ENCODE measurements at regions not wholly inside any gene's neighbourhood (a gene's known extent, or its start where the extent isn't known, plus 50 kb on each side); places are given as distances from the start of the nearest gene placed in this dataset.

DNA sequence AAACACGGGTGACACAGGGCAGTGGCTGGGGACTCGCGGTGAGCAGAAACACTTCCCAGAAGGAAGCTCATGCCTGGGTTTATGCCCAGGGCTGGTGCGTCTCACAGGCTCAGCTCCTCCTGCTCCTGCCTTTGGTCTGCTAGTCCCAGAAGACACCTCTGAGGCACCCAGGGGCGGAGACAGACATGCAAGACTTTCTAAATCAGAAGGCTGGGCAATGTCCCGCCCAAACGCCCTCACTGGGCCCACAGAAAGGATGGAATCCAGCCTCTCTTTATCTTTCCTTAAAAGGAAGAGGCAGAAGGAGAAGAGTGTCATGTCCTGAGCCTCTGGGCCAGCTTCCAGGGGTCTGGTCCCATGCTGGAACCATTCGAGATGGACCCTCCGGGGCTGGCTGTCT is 197.7 kb upstream of the RPL38 start:
- Histone ChIP-seq H4K20me1 (ENCODE audit: low read length) (no peaks in the 10 kb centered on the region), H3K9ac (ENCODE audit: low read length) (no peak overlapping the region), H3K4me1 (ENCODE audit: insufficient read depth, low read length) (no peaks in the 10 kb centered on the region), H3K9me3 (ENCODE audit: low read length) (no peaks in the 10 kb centered on the region), H3F3A (ENCODE audit: low read length, unreplicated experiment) (no peaks in the 10 kb centered on the region), H2AFZ (ENCODE audit: low read length) (no peak overlapping the region), H3K9me2 (replicated peaks; ENCODE audit: low read length) (no peaks in the 10 kb centered on the region), H3K4me3 (ENCODE audit: low read length) (no peak overlapping the region), H3K79me2 (ENCODE audit: low read length) (no peaks in the 10 kb centered on the region), H3K27me3 (ENCODE audit: low read length) (peaks cover 58% of the 10 kb centered on the region), H3K4me2 (ENCODE audit: low read length) (no peak overlapping the region), H3K36me3 (ENCODE audit: low read depth, low read length) (no peaks in the 10 kb centered on the region), H3K27ac (ENCODE audit: low read length) (no peak overlapping the region)
- no peak for TF ChIP-seq EZH2phosphoT487 (IDR thresholded peaks at IDR 0.05; ENCODE audit: borderline replicate concordance, low read length)
- no peak for TF ChIP-seq EZH2 (IDR thresholded peaks at IDR 0.05; ENCODE audit: low read length, unreplicated experiment)
- TF ChIP-seq, protein P1, sequence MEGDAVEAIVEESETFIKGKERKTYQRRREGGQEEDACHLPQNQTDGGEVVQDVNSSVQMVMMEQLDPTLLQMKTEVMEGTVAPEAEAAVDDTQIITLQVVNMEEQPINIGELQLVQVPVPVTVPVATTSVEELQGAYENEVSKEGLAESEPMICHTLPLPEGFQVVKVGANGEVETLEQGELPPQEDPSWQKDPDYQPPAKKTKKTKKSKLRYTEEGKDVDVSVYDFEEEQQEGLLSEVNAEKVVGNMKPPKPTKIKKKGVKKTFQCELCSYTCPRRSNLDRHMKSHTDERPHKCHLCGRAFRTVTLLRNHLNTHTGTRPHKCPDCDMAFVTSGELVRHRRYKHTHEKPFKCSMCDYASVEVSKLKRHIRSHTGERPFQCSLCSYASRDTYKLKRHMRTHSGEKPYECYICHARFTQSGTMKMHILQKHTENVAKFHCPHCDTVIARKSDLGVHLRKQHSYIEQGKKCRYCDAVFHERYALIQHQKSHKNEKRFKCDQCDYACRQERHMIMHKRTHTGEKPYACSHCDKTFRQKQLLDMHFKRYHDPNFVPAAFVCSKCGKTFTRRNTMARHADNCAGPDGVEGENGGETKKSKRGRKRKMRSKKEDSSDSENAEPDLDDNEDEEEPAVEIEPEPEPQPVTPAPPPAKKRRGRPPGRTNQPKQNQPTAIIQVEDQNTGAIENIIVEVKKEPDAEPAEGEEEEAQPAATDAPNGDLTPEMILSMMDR (conservative IDR thresholded peaks at IDR 0.05; ENCODE audit: low read depth, low read length): no peak
- no peak for DNase-seq
- ATAC-seq: no peak
- CTCF ChIA-PET: no interaction called here
- no TSS peak for BruUV-seq (replicated peaks)
- POLR2A ChIA-PET (ENCODE audit: unreplicated experiment): no interaction called here
- intact Hi-C loops (cut with micrococcal nuclease): no loop called here

DNA sequence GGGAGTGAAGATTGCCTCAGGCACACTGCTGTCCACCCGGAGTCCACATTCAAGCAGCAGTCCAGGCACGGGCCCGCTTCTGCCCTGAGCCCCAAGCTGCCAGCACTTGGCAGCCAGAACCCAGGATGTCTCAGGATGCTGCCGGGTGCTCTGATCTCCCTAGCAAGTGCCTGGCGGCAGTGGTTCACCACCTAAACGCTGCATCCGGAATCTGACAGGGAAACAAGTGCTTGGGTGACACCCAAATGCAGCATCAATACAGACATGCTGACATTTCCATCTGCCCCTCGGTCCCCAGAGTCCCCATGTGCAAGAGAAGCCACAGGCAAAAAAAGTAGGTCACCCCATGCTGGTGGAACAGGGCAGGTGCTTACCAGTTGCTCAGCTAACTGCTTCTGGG is 197.1 kb upstream of the RPL38 start:
- CTCF ChIA-PET: no interaction called here
- no peak for TF ChIP-seq EZH2 (IDR thresholded peaks at IDR 0.05; ENCODE audit: low read length, unreplicated experiment)
- TF ChIP-seq EZH2phosphoT487 (IDR thresholded peaks at IDR 0.05; ENCODE audit: borderline replicate concordance, low read length): no peak
- TF ChIP-seq, protein P1 (conservative IDR thresholded peaks at IDR 0.05; ENCODE audit: low read depth, low read length): no peak
- H3K9me2 ChIP-seq (replicated peaks; ENCODE audit: low read length): no peaks in the 10 kb centered on the region
- H3K4me3 ChIP-seq (ENCODE audit: low read length): no peak overlapping the region
- no peaks in the 10 kb centered on the region for H3K36me3 ChIP-seq (ENCODE audit: low read depth, low read length)
- H4K20me1 ChIP-seq (ENCODE audit: low read length): no peaks in the 10 kb centered on the region
- POLR2A ChIA-PET (ENCODE audit: unreplicated experiment): no interaction called here
- H3F3A ChIP-seq (ENCODE audit: low read length, unreplicated experiment): no peaks in the 10 kb centered on the region
- H2AFZ ChIP-seq (ENCODE audit: low read length): no peak overlapping the region
- no peaks in the 10 kb centered on the region for H3K4me1 ChIP-seq (ENCODE audit: insufficient read depth, low read length)
- DNase-seq (no peak), ATAC-seq (no peak)
- intact Hi-C loops (cut with micrococcal nuclease): no loop called here
- no TSS peak for BruUV-seq (replicated peaks)
- H3K9ac ChIP-seq (ENCODE audit: low read length): no peak overlapping the region
- no peak overlapping the region for H3K4me2 ChIP-seq (ENCODE audit: low read length)
- H3K27ac ChIP-seq (ENCODE audit: low read length): no peak overlapping the region
- no peaks in the 10 kb centered on the region for H3K9me3 ChIP-seq (ENCODE audit: low read length)
- no peaks in the 10 kb centered on the region for H3K79me2 ChIP-seq (ENCODE audit: low read length)
- H3K27me3 ChIP-seq (ENCODE audit: low read length): peaks cover 64% of the 10 kb centered on the region

DNA sequence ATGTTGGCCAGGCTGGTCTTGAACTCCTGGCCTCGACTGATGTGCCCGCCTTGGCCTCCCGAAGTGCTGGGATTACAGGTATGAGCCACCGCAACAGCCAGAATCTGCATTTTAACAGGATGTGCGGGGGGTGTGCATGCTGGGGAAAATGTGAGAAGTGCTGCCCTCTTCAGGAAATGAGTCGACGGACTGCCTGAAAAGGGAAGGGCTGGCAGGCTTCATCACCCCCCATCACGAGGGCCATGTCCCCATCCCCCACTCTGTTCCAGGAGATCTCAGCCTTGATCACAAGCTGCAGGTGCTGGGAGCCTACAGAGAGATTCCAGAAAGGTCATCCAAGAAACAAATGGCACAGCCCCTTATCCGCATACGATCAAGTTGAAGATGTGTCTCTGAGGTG is 195.3 kb upstream of the RPL38 start:
- H3K9ac ChIP-seq (ENCODE audit: low read length): no peak overlapping the region
- no peaks in the 10 kb centered on the region for H3F3A ChIP-seq (ENCODE audit: low read length, unreplicated experiment)
- no peaks in the 10 kb centered on the region for H3K36me3 ChIP-seq (ENCODE audit: low read depth, low read length)
- no TSS peak for BruUV-seq (replicated peaks)
- H2AFZ ChIP-seq (ENCODE audit: low read length): no peak overlapping the region
- no peak overlapping the region for H3K4me2 ChIP-seq (ENCODE audit: low read length)
- H3K27ac ChIP-seq (ENCODE audit: low read length): no peak overlapping the region
- no peak for ATAC-seq
- POLR2A ChIA-PET (ENCODE audit: unreplicated experiment): no interaction called here
- no peaks in the 10 kb centered on the region for H3K9me2 ChIP-seq (replicated peaks; ENCODE audit: low read length)
- DNase-seq: peak; percentile 36
- no peaks in the 10 kb centered on the region for H3K79me2 ChIP-seq (ENCODE audit: low read length)
- H4K20me1 ChIP-seq (ENCODE audit: low read length): no peaks in the 10 kb centered on the region
- H3K27me3 ChIP-seq (ENCODE audit: low read length): peaks cover 74% of the 10 kb centered on the region
- TF ChIP-seq, protein P1 (conservative IDR thresholded peaks at IDR 0.05; ENCODE audit: low read depth, low read length): peak; percentile 66
- TF ChIP-seq EZH2 (IDR thresholded peaks at IDR 0.05; ENCODE audit: low read length, unreplicated experiment): no peak
- no peak overlapping the region for H3K4me3 ChIP-seq (ENCODE audit: low read length)
- no peaks in the 10 kb centered on the region for H3K9me3 ChIP-seq (ENCODE audit: low read length)
- no peaks in the 10 kb centered on the region for H3K4me1 ChIP-seq (ENCODE audit: insufficient read depth, low read length)
- CTCF ChIA-PET: no interaction called here
- intact Hi-C loops (cut with micrococcal nuclease): no loop called here

All from PC-3 (cell line).